GM18502 (cell line): ENCODE measurements at regions not wholly inside any gene's neighbourhood (a gene's known extent, or its start where the extent isn't known, plus 50 kb on each side); places are given as distances from the start of the nearest gene placed in this dataset.
"Not testable (repeated sequence)": the region's sequence is repeated elsewhere in the genome, so short reads cannot be mapped to it uniquely, and the experiment has no call there.

Experiments
- ATAC-seq: cut with Tn5 transposase; IDR thresholded peaks from one replicate; pipeline ENCODE4 v1.9.1; 2021; ENCODE audit warnings: mild to moderate bottlenecking; ENCODE audit not compliant: unreplicated experiment, poor library complexity

- no peak for ATAC-seq
Observed at GRCh38 chrX:7640392-7640791, 202.6 kb upstream of the VCX start.

DNA sequence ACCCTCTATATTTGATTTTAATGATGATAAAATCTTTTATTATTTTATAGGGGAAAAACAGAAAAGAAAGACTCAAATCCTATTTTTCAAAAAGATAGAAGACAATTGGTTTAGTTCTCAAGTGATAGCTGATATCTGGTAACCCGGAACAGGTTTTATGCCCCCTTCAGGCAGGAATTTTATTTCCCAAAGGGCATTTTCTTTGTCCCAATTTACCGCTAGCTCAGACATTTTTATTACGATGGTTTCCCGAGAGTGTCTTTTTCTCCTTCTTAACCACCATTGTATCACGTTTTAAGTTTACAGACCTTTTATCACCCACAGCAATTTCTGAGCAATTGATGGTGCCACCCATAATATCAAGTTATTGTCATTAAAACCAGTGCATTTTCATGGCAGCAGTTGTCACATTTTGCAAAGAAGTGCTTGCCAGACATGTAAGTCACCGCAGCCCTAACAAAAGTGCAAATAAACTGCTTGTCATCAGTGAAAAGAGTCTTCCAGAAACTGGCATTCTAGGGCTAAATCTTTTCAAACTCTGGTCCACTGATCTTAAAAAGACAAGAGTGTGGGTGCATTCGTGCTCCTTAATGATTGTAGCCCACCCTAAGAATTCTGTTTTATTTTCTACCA is 204.8 kb upstream of the VCX start:
- ATAC-seq = no peak

- ATAC-seq = no peak
Observed at GRCh38 chrX:7637066-7637465, 205.9 kb upstream of the VCX start.

GRCh38 chrX:7635604-7636003 is 207.4 kb upstream of the VCX start:
- ATAC-seq = no peak

DNA sequence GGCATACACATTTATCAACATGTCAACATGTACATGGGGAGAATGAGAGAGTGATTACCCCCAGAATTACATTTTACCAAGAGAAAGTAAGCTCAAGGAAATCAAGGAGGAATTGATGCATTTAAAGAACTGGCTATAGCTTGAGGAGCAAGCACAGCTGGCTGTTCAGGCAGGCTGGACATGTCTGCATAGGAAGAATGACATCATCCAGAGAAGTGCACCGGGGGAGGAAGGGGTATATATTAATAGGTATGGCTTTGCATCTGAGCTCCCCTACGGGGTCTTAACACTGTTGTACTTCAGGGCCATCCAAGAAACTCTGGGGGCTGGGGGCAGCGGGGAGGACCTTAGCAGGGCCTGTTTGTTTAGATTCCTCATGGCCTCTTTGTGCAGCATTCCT is 222.4 kb upstream of the VCX start:
- no peak for ATAC-seq

DNA sequence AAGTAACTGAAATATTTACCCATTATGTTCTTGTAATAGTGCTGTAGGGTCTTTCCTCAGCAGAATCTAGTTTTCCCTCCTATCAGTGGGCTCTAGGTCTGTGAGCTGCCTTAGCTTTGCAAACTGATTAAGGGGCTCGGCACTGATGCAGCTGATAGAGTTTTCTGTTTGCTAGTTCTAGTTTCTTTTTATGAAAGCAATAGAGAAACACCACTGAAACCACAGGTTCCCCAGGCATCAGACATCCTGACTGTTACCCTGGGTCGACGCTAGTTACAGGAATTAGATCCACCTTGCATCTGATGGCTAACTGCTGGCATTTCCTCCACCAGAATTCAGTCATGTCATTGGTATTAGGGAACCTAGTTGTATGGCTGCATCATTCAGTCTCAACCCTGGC is 225.0 kb upstream of the VCX start:
- no peak for ATAC-seq

GRCh38 chrX:7614616-7615015 is 228.4 kb upstream of the VCX start:
- no peak for ATAC-seq

GRCh38 chrX:7608625-7609024 is 234.3 kb upstream of the VCX start:
- not testable (repeated sequence) for ATAC-seq

- no peak for ATAC-seq
Observed at GRCh38 chrX:7606039-7606652, 236.8 kb upstream of the VCX start.

DNA sequence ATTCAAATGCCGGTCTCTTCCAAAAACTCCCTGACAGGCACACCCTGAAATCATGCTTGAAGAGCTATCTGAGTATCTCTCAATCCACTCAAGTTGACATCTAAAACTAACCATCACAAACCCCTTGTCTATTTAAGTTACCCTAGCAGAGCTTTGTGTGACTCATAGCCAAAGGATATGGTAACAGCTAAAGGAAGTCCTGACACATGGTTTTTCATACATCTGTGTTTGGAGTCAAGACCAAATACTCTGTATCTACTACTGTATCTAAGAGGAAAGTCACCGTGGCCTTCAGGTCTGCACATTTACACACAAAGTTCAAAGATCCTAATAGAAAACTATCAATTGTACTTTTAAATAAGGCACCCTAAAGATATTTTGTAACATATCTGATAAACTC is 239.6 kb upstream of the VCX start:
- ATAC-seq = no peak

DNA sequence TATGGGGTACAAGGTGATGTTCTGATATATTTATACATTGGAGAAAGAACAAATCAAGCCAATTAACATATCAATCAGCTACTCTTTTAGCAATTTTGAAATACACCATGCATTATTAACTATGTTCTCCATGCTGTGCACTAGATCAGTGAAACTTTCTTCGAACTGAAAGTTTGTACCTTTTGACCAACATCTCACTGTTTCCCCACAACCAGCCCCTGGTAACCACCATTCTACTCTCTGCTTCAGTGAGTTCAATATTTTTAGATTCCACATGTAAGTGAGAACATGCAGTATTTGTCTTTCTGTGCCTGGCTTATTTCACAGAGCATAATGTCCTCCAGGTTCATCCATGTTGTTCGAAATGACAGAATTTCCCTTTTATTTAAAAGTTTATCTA is 246.1 kb upstream of the VCX start:
- ATAC-seq = no peak

GRCh38 chrX:7593370-7593769 is 249.6 kb upstream of the VCX start:
- not testable (repeated sequence) for ATAC-seq

GRCh38 chrX:7586126-7586525 is 256.8 kb upstream of the VCX start:
- peak; percentile 73 for ATAC-seq

GRCh38 chrX:7582191-7582590 is 260.8 kb upstream of the VCX start:
- ATAC-seq = no peak

- ATAC-seq = no peak
Observed at GRCh38 chrX:7580127-7580526, 262.8 kb upstream of the VCX start.

DNA sequence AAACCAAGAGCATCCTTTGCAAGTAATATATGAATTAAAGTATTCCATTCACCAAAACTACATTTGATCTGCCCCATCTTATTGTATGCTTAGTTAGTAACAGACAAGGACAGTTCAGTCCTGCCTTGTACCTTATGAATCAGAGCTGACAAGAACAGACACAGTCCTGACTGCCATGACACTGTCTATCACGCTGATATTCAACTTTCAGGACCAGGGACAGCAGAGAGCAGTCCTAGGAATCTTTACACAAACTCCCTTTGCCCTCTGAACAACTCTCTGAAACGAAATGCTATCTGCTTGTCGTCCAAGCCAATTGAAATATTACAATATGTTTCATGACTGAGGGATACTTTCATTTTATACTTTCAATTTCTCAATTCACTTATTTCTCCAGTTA is 268.6 kb upstream of the VCX start:
- no peak for ATAC-seq

GRCh38 chrX:7570432-7571029 is 272.4 kb upstream of the VCX start:
- no peak for ATAC-seq

DNA sequence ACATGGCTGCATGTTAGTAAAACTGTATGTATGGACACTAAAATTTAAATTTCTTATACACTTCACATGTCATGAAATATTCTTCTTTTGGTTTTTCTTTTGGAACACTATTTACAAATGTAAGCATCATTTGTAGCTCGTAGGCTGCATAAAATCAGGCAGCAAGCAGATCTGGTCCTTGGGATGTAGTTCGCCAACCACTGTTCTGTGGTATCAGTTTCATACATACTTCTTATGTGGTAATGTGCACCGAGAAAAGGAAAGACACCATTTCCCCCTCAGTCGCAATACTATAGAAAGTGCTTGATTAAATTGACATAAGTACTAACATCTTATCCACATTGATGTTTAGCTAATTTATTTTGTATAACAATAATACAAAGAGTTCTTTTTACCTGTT is 274.4 kb upstream of the VCX start:
- no peak for ATAC-seq

- no peak for ATAC-seq
Observed at GRCh38 chrX:7568130-7568529, 274.8 kb upstream of the VCX start.

DNA sequence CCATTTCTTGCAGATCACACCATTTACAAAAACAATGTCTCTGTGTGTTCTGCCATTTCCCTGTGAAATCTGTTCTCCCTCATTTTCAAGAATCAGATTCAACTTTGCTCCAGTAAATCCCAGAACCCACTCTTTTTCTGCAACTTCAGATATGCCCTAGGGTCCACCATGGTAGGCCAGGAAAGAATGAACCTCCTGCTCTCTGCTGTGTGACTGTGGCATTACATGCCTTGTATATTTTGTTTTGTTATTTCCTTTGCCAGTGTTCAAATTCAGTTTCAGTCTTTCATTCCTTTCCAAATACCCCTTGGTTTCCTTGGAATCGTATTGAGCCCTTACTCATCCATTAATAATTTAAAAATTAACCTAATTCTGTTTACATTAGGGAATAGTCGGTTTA is 290.2 kb upstream of the VCX start:
- ATAC-seq = no peak

GRCh38 chrX:7546551-7547080 is 296.4 kb upstream of the VCX start:
- ATAC-seq = no peak

DNA sequence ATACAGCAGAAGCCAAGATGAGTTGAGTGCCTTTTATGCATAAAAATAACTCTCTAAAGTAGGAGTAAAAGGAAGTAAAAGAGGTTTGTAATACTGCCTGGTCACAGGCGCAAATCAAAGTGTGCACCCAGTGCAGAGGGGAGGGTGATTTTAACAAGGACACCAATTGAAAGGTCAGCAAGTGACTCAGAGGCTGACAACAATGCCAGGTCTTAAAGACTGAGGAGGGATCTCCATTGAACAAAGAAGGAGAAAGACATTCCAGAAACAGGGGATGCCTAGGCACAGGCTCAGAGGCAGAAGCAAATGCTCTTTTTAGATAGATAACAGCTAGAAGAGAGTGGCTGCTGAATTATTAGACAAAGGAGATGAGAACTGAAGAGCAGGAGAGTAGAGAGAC is 297.4 kb upstream of the VCX start:
- no peak for ATAC-seq
